ENCODE measurements at regions not wholly inside any gene's neighbourhood (a gene's known extent, or its start where the extent isn't known, plus 50 kb on each side); places are given as distances from the start of the nearest gene placed in this dataset.
A peak's percentile ranks its signal among the peaks of the same experiment; 100 is the strongest.
"Not testable (repeated sequence)": the region's sequence is repeated elsewhere in the genome, so short reads cannot be mapped to it uniquely, and the experiment has no call there.

DNA sequence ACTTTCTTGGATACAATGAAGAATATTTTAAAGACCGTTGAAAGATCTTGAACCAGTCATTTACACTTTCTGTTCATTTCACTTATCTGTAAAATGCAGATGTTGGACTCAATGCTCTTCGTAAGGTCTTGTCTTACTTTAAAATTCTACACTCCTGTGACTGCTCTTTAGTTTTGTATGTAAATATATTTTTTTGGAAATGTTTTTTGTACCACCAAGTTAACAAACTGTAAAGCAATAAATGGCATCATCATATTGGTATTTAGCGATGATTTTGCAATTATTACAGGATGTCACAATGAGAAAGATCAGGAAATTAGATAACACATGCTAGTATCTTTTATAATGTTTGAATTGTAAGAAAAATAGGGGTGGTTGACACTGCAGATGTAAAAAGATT, 80.8 kb upstream of the GNAQ start:
- DNase-seq: no peak
- Histone ChIP-seq H3K4me1 (no peaks in the 10 kb centered on the region), H3K9me3 (no peaks in the 10 kb centered on the region), H3K4me3 (no peak overlapping the region), H3K27ac (no peak overlapping the region), H3K27me3 (no peaks in the 10 kb centered on the region), H3K36me3 (no peaks in the 10 kb centered on the region)
- TF ChIP-seq, protein P1, sequence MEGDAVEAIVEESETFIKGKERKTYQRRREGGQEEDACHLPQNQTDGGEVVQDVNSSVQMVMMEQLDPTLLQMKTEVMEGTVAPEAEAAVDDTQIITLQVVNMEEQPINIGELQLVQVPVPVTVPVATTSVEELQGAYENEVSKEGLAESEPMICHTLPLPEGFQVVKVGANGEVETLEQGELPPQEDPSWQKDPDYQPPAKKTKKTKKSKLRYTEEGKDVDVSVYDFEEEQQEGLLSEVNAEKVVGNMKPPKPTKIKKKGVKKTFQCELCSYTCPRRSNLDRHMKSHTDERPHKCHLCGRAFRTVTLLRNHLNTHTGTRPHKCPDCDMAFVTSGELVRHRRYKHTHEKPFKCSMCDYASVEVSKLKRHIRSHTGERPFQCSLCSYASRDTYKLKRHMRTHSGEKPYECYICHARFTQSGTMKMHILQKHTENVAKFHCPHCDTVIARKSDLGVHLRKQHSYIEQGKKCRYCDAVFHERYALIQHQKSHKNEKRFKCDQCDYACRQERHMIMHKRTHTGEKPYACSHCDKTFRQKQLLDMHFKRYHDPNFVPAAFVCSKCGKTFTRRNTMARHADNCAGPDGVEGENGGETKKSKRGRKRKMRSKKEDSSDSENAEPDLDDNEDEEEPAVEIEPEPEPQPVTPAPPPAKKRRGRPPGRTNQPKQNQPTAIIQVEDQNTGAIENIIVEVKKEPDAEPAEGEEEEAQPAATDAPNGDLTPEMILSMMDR (IDR thresholded peaks at IDR 0.05): no peak
- TF ChIP-seq POLR2A (IDR thresholded peaks at IDR 0.05): no peak
- intact Hi-C loops (cut with DNase I): no loop called here
- 78 to 82% methylated on average over 3 of the region's 3 CpGs for WGBS, 2 donors

GRCh38 chr9:78112004-78112403, 80.4 kb upstream of the GNAQ start:
- intact Hi-C loops (cut with DNase I): no loop called here

GRCh38 chr9:78109075-78109474, 77.5 kb upstream of the GNAQ start:
- no peak overlapping the region for H3K27ac ChIP-seq
- DNase-seq: no peak
- intact Hi-C loops (cut with DNase I): no loop called here
- H3K36me3 ChIP-seq: no peaks in the 10 kb centered on the region
- H3K27me3 ChIP-seq: no peaks in the 10 kb centered on the region
- H3K9me3 ChIP-seq: no peaks in the 10 kb centered on the region
- H3K4me1 ChIP-seq: no peaks in the 10 kb centered on the region
- H3K4me3 ChIP-seq: no peak overlapping the region
- WGBS, 2 donors: 56 to 61% methylated on average over 2 of the region's 2 CpGs
- TF ChIP-seq, protein P1 (IDR thresholded peaks at IDR 0.05): no peak
- no peak for TF ChIP-seq POLR2A (IDR thresholded peaks at IDR 0.05)

More at GRCh38 chr9:78112004-78112403, 80.4 kb upstream of the GNAQ start:
- Histone ChIP-seq H3K4me1 (no peaks in the 10 kb centered on the region), H3K36me3 (no peaks in the 10 kb centered on the region), H3K27ac (no peak overlapping the region), H3K4me3 (no peak overlapping the region), H3K27me3 (no peaks in the 10 kb centered on the region), H3K9me3 (no peaks in the 10 kb centered on the region)
- DNase-seq: no peak
- 83 to 90% methylated on average over 3 of the region's 3 CpGs for WGBS, 2 donors
- TF ChIP-seq, protein P1 (IDR thresholded peaks at IDR 0.05): no peak
- TF ChIP-seq POLR2A (IDR thresholded peaks at IDR 0.05): no peak

GRCh38 chr9:78106586-78106985, 75.0 kb upstream of the GNAQ start:
- H3K4me1 ChIP-seq; H3K36me3 ChIP-seq; H3K4me3 ChIP-seq; DNase-seq; intact Hi-C loops (cut with DNase I); H3K27ac ChIP-seq; H3K9me3 ChIP-seq; H3K27me3 ChIP-seq: not testable (repeated sequence)
- WGBS, 2 donors: 76 to 77% methylated on average over 7 to 8 of the region's 8 CpGs

DNA sequence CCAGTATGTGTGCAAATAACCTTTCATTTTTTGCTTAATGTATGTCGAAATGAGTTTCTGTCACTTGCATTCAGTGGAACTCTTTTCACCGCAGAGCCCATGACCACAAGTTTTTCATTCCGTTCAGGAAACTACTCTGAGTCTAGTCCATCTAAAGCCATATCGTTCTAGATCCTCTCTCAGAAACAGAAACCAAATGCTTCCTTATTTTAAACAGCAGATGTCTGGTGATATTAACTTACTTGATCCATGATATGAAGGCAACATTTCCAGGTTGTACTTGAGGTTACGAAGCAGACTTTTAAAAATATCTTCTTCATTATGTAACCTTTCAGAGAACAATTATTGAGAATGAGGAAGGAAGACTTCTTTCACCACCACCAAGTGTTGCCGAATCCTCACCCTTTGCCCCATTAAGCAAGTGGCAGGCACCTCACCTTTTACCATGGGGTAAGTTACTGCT, 72.4 kb upstream of the GNAQ start:
- TF ChIP-seq POLR2A (IDR thresholded peaks at IDR 0.05): no peak
- TF ChIP-seq, protein P1 (IDR thresholded peaks at IDR 0.05): no peak
- Histone ChIP-seq H3K27me3 (no peaks in the 10 kb centered on the region), H3K27ac (peak overlapping the region in 1 of 4 donors; percentile 22), H3K36me3 (no peaks in the 10 kb centered on the region), H3K4me3 (no peak overlapping the region), H3K9me3 (peaks cover 0 to 4% (median 0%) of the 10 kb centered on the region in 3 donors), H3K4me1 (no peaks in the 10 kb centered on the region)
- no peak for DNase-seq
- 64 to 70% methylated on average over 6 of the region's 6 CpGs for WGBS, 2 donors
- intact Hi-C loops (cut with DNase I): no loop called here

- Histone ChIP-seq H3K9me3 (peaks cover 0 to 4% (median 0%) of the 10 kb centered on the region in 3 donors), H3K4me3 (no peak overlapping the region), H3K27ac (no peak overlapping the region), H3K27me3 (no peaks in the 10 kb centered on the region), H3K36me3 (no peaks in the 10 kb centered on the region), H3K4me1 (no peaks in the 10 kb centered on the region)
- WGBS, 2 donors: 31% methylated on average over 2 of the region's 2 CpGs
- TF ChIP-seq POLR2A (IDR thresholded peaks at IDR 0.05): no peak
- TF ChIP-seq, protein P1 (IDR thresholded peaks at IDR 0.05): no peak
- DNase-seq: no peak
- intact Hi-C loops (cut with DNase I): no loop called here
Measured at GRCh38 chr9:78101247-78101646, 69.6 kb upstream of the GNAQ start.
